HG02610 (cell line): ENCODE measurements at regions not wholly inside any gene's neighbourhood (a gene's known extent, or its start where the extent isn't known, plus 50 kb on each side); places are given as distances from the start of the nearest gene placed in this dataset.

Source experiments
- ATAC-seq: cut with Tn5 transposase; IDR thresholded peaks from one replicate; pipeline ENCODE4 v1.9.1; 2021; ENCODE audit warnings: mild to moderate bottlenecking, moderate library complexity; ENCODE audit not compliant: unreplicated experiment

DNA sequence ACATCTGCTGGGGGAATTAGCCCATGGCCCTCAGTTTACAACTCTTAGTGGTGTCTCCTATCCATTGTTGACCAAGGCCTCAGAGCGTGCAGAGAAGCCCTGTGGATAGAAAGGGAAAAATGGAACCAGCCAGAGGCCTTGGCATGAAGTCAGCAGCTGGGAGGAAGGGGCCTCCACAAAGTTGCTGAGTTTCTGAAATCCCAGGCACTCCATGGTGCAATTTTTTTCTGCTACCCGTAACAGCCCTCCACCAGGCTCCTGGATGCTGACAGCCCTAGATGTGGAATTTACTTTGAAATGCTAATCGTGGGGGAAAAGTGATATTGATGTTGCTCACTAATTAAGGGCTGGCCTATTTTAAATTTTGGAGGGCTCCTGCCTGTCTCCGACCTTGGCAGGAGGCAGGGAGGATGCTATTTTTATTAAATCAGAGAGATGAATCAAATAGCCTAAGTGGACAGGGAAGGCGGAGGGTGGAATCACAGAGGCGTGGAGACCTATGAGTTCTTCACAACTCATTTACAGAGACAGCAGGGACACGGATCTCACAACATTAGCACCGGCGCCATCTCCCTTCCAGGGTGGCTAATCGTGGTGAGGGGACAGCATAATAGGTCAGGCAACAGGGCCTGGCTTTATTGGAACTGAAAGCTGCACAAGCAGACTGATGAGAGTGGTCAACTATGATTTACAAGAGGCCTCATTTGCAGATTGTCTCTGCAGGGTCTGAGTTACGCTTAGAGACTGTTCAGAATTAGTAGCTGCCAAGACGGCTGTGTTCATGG is 99.8 kb upstream of the WSCD2 start:
- ATAC-seq = no peak

DNA sequence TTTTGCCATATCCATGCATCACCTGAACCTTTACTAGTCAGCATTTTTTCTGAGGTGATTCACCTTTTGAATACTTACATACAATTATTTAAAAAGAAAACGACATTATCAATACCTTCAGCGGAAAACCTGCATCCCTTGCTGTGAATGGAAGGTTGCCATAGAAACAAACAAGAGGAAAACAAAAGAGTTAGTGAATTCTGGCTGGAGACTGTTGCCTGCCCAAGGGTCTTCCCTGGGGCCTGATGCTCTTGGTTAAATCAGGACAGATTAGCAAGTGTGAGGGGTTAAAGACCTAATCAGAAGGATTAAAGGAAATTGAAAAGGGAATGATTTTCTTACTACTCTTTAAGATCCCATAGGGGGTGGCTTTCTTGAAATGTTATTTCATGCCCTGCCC is 96.0 kb upstream of the WSCD2 start:
- ATAC-seq = no peak

DNA sequence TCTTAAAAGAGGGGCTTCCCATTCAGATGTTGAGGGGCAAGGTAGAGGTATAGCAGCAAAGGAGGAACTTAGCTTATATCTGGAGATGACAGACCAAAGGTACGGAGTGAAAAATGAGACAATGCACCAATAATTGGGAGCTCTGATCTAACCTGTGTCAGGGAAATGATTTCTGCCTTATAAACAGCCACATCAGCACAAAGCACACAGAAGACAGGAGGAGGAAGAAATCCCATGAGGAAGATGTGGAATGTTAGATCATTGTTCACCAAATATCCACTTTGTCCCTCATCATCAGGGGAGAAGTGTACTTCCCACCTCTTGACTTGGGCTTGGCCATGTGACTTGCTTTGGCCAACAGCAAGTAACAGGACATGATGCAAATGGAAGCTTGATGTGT is 93.7 kb upstream of the WSCD2 start:
- no peak for ATAC-seq

DNA sequence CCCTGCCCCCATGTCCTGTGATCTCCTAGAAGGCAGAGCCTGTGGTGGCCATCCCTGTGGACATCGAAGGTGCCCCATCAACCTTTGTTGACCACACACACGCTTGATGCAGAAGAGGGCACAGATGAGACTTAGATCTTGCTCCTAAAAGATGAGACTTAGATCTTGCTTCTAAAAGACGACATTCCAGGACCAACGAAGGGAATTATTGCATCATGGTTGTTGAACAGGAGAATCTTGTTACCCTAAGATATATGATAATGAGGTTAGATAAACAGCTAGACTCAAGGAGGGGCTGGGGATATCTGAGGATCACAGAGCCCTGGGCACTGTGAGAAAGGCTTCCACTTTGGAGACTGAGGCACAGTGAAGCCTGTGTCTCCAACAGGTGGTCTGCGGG is 91.1 kb upstream of the WSCD2 start:
- ATAC-seq = no peak

DNA sequence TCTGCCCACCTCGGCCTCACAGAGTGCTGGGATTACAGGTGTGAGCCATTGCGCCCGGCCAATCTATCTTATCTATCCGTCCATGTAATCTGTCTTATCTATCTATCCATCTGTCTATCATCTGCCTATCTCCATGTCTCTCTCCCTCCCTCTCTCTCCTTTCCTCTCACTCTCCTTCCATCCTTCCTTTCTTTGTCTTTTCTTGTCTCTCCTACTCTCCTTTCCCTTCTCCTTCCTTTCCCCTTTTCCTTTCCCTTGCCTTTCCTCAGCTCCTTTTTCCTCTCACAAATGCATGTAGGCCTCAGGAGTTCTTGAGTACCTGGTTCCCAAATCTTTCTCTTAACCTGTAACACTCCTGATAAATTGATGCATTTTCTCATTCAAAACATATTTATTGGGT is 89.3 kb upstream of the WSCD2 start:
- no peak for ATAC-seq

DNA sequence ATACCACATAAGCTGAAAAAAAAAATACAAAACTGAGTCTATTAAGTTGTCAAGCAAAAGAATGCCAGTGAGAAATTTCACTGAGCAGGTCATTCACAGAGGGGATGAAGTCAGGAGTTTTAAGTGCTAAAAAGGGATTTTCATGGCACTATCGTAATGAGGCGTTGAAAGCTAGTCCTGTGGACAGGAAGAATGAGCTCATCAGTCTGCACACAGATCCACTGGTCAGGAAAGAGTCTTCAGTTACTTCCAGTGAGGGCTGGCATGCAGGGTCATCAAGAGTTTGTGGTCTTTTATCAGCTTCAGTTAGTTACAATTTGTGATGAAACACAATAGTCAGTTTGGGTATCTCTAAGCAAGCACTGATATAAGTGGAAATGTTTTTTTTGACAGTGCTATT is 88.1 kb upstream of the WSCD2 start:
- no peak for ATAC-seq

DNA sequence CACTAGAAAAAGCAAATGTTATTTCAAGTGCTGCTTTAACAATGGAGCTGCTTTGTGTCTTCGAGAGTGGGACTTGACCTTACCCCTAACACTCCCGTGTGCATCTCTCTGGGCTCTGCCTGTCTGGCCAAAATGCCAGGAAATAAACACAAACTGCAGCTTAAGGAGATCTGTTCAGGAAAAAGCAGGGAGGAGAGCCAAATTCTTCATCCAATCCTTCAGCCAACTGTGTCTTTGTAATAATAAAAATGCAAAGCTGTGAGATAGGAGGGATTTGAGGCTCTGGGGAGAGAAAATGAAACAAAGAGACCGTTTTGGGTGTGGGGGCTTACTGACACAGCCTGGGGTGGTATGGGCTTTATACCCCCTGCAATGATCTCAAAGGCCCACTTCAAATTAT is 85.8 kb upstream of the WSCD2 start:
- ATAC-seq = no peak

DNA sequence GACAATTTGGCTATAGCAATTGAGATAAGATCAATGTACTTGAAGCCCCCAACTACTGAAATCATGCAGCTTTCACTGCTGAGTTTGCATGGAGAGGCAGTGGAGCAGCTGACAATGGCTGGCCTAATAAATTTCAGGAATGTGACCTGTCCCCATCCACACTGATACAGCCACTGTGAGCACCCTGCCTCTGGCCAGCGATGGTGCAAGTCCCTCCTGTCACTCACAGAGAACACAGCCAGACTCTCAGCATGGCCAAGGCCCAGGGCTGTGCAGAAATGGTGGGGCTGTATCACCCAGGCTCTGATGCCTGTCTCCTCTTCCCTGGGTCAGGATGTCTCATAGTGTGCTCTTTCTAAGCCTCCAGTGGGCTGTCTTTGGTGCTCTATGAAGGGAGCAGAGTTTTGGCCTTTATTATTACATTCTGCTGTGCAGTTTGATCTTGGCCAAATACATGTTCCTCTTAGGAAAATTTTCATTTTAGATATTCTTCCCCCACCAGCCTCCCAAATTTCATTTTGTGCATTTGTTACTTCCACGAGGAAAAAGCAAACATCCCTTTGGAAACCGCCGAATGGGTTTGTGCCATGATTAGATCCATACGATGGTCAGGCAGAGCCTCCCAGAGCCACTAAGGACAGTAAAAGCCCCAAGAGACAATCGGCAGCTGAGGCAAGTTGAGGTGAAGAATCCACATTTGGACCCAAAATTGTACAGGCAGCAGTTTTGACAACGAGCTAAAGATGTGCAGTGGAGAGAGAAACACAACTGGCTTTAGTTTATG is 85.1 kb upstream of the WSCD2 start:
- ATAC-seq = no peak

DNA sequence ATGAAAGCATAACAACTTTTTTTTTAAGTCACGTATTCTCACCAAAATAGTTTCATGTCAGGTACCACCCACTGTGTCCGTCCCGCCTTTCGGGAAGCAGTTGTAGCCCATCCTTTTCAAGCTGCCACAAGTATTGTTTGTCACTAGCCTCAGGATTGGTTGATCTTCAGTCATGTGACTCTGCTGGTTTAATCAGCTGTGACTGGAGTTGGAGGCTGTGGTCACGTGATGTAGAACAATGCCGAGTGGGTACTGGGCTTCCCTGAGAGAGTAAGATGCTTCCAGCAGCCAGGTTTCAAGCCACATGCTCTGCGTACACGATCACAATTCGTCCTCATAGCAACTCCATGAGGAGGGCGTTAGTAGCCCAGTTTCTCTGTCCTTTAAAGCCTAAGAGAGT is 83.0 kb upstream of the WSCD2 start:
- ATAC-seq = no peak

DNA sequence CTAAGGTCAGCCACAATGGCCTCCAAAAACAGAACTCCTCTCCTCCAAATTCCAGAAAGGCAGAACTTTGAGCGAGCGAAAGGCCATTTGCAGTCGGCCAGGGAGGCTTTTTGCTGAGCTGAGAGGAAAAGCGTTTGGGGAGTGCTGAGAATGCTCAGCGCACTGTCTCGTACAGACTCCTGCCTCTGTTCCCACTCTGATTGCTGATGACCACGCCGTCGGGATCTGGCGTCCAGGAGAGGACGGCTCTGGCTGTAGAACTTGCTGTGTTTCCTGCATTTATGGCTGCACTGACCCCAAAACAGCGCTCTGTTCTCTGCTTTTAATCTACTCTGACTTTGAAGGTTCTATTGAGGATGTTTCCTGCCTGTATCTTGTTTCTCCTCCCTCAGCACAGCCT is 82.4 kb upstream of the WSCD2 start:
- ATAC-seq = no peak

DNA sequence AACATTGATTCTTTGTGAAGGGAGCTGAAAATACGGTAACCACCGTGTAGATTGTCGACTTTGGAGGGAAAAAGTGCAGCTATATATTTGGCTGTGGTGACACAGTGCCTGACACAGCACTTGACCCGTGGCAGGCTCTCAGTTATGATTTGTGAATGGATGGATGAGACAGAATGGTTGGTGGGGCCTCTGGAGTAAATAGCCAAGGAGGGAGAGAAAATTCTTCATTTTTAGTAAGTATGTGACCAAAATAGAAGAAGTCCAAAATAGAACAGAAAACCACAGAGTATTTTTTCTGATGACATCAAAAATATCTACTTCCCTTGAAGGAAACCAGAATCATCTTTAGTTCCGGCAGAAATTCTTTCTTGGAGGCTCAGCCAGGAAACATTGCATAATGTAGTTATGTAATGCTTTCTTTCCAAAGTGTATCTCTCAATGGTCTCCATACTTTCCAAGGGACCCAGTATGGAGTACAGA is 82.0 kb upstream of the WSCD2 start:
- ATAC-seq = no peak

DNA sequence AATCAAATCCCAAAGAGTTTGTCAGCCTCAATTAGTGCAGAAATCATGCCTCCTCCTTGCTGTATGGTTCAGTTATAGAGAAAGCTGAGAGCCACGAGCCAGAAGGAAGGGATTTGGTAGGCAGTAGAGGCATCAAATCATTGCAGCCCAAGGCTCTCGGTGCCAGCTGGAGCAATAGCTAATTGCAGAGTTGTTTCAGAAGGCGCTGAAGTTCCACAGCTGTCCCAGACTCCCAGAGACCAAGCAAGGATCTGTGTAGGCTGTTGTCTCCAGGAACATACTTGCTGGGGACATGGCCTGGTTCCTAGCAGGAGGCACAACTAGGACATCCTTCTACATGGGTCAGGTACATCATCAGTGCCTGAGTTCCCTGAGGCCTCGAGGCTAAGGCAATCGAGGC is 80.4 kb upstream of the WSCD2 start:
- no peak for ATAC-seq

DNA sequence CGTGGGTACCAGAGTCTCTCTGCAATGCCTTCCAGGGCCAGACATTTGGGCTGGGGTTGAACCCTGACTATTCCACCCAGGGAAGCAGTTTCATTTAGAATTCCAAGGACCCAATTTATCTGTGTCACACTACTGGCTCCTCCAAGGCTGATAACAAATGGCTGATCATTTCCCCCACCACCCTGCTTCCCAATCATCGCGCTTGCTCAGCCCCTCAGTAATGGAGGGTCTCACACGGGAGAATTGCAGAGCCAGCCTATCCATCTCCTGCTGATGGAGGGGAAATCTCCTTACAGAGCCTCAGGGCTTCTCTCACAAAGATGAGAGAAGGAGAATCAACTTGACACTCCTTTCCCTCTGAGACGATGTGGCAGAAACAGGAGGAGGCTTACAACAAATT is 78.4 kb upstream of the WSCD2 start:
- no peak for ATAC-seq

DNA sequence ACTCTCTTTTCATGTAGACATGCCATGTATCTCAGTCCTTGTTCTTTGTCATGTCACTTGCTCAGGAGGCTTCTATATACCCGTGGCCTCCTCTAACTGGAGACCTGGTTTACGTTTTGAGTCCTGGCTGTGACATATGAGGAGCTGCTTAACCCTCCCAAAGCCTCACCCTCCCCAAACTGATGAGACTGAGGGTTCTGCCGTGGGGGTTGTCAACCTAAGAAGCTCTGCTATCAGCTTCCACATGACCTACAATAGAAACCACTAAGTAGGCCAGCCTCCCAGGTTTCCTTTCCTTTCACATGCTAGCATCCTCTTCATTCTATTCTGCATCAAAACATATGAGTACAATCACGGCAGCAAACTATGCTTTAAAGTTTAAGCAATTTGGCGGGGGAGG is 76.8 kb upstream of the WSCD2 start:
- no peak for ATAC-seq

DNA sequence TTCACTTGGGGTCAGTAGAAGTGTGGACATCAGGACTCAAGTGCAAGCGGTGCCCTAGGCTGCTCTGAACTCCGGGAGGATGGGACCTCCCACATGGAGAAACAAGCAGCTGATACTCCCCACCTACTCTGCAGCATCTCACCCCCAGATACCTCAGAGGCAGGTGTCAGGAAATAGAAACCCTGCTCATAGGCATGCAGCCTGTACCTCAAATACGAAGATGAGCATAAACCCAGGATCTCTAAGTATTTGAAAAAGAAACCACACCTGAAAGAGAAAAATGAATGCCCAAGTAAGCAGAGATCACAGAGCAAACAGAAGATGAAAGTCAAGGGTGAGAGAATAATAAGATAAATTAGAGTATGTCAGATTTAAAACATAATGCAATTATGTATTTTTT is 75.6 kb upstream of the WSCD2 start:
- ATAC-seq = no peak

DNA sequence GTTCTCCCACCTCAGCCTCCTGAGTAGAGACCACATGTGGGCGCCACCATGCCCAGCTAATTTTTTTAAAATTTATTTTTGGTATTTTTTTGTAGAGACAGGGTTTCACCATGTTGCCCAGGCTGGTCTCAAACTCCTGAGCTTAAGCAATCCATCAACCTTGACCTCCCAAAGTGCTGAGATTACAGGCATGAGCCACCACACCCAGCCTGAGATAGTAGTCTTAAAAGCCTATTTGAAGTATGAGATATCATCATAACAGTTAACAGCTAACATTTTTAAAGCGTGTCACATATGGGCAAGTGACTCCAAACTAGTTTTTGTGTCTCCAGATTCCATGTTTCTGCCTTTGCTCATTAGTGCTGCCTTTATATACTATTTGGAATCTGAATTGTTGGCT is 74.6 kb upstream of the WSCD2 start:
- ATAC-seq = no peak

DNA sequence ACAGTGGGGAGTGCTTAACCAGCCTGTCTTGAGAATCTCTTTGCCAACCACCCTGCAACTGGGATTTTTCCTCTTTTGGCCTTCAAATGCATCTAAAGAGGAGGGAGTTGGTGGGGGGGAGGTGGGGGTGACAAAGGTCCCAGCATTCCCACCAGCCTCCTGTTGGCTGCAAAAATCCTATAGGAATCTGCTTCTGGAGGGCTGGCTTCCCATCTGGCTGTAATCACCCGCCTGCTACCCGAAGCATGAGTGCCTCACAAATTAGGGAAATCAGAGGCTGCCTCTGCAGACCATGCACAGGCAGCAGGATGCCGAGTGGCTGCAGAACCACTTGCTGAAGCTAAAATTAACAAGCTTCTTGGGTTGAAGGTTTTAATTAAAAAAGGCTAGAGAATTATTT is 73.9 kb upstream of the WSCD2 start:
- ATAC-seq = no peak

DNA sequence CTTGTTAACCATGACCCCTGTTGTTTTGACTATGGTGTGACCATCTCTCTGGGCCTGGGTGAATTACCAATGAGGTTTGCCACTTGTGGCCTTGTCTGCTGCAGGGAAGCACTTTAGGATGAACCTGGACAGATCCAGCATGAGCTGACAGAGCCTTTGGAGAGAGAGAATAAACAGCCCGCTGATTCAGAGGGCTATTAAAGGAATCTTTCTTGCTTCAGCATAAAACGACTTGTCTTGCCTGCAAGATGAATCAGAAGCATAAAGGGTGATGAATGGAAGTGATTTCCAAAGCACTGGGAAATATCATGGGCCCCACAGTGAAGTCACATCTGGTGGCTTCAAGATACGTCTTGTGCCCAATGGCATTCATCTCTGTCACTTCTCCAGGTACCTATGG is 69.0 kb upstream of the WSCD2 start:
- no peak for ATAC-seq

DNA sequence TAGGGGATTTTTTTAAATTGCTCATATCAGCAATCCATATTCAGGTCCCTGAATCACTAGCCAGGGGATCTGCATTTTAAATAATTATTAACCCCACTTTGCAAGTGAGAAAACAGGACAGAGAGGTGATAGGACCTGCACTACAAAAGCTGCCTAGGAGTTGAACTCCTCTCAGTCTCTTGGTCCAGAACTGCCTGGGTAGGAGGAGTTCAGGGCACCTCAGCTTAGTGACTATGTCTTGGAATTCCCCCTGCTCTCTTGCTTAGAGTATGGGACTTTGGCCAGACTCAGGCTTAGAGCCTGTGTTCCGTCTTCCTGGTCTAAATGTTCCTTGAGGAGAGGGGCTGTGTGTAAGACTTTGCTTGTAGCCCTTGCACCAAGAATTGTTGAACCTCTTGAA is 68.2 kb upstream of the WSCD2 start:
- no peak for ATAC-seq

DNA sequence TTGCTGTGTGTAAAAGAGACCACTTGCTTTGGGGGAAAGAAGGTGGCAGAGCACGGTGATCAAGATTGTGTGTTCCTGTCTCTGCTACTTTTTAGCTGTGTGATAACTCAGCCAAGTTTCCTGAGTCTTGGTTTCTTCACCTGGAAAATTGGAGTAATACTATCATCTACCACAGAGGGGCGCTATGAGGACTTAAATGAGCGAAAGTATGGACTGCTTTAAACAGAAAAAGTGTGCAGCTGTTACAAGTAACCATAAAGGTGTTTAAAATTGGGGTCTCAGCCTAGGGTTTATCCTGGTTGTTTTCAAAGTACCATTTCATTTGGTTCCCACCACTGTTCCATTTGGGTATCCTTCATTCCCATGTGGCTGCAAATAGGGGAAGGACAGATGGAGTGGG is 65.9 kb upstream of the WSCD2 start:
- no peak for ATAC-seq

DNA sequence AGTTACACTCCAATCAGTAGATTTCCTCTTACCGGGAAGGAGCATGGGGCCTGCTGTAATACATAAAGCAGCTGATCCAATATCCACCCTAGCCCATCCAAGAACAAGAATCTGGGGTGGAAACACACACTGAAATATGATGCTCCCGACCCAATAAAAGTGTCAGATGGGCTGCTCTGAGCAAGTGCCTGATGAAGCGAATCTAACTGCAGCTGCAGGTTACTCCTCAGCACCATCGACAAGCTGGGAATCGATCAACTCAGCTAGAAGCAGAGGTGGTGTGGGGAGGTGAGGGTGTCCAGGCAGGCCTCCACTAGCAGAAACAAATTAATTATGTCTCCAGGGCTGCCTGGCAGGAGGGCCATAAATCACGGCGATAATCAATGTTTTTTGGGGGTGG is 64.0 kb upstream of the WSCD2 start:
- ATAC-seq = no peak
